GM19239 (cell line): ENCODE measurements at regions not wholly inside any gene's neighbourhood (a gene's known extent, or its start where the extent isn't known, plus 50 kb on each side); places are given as distances from the start of the nearest gene placed in this dataset.

Experiments used
- DNase-seq: peaks from one replicate; pipeline ENCODE4 v3.0.0; 2011; ENCODE audit warnings: low spot score; ENCODE audit not compliant: insufficient read length
- FAIRE-seq: peaks from 2 replicates; lab custom pipeline; 2011; peaks lifted over from hg19 to GRCh38; lab: Jason Lieb, UNC

- DNase-seq: no peak
Observed at GRCh38 chr13:76049376-76049746, 413.2 kb downstream of the LMO7 start.

DNA sequence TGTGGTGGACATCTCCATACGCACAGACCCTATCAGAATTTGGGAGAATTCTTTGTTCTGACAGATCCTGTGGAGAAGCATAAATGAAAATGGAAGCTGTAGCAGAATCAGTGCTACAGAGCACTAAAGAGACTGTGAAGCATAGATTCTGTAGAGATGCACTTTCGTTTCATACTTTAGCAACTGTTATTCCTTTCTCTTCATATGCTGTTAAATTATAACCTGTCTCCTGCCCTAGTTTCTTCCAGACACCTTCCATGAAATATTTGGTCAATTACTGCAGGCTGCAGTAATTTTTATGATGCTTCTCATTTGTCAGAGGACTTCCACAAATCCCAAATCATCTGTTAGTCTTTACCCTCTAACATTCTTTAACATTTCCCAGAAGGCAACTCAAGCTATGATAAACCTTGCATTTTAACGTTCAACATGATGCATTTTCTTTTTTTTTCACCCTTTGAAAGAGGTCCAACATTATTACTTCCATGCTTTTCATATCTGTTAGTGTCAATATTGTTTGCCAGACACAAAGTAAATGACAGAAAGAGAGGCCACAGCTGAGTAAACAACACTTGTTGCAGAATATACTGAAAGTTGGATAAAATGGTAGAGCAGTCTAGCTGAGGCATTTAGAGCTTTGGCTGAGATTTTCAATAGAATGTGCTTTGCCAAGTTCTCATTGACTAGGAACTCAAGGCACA lies 412.7 kb downstream of the LMO7 start:
- FAIRE-seq (no peak), DNase-seq (no peak)

More at GRCh38 chr13:76049376-76049746, 413.2 kb downstream of the LMO7 start:
- no peak for FAIRE-seq

- no peak for DNase-seq
Observed at GRCh38 chr13:76048131-76048530, 412.0 kb downstream of the LMO7 start.

DNA sequence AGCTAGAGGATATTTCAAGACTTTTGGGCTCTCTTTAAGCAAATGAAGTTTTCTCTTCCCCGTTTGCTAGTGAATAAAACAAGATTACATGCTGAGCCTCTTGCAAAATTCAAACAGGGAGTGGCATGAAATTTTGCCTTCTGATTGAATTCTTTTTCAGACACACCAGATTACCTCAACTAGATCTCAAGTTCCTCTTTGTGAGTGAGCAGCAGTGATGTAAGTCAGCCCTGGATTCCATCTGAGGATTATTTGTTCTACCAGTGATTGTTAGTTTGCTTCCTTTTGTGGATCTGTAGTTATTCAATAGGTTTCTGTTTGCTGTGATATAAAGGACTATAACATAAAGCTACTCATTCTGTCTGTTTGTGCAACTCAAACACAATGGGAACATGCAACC lies 407.7 kb downstream of the LMO7 start:
- no peak for DNase-seq
- peak; percentile 64 for FAIRE-seq

More at GRCh38 chr13:76048131-76048530, 412.0 kb downstream of the LMO7 start:
- no peak for FAIRE-seq

GRCh38 chr13:76038920-76039716 lies 403.0 kb downstream of the LMO7 start:
- no peak for DNase-seq
- FAIRE-seq: no peak

- DNase-seq (no peak), FAIRE-seq (no peak)
Observed at GRCh38 chr13:76036176-76036575, 400.0 kb downstream of the LMO7 start.

DNA sequence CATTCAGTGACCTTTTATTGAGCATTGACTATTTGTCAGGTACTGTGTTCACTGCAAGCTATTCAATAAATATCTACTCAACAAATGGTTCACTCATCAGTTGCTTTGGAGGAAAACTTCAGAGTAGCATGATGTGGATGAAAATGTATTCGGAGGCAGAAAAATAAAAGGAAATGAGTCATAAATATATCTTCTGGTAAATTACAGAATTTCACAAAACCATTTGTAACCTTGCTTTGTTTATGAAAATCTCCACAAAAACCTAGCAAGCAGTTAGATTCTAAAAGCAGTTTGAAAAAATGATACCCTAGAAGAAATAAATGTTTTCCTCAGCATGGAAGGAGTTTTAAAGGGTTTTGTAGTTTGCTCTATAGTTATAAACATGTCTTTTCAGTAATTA lies 399.6 kb downstream of the LMO7 start:
- no peak for FAIRE-seq

DNA sequence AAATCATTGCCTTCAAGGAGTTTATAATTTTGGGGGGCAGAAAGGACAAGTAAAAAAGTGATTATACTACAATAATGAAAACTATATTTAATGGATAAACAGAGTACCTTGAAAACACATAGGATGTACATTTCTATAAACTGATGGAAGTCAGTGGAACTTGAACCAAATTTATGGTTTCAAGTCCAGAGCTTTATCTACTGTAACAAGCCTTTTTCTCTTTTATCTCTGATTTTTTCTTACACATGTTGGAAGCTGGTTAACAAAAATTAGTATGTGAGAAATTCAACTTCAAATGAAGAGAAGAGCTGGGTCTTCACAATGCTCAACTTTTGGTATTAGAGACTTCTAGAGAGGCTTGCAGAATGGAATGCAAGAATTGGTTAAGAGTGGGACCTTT lies 393.6 kb downstream of the LMO7 start:
- FAIRE-seq: no peak
- DNase-seq: no peak

More for the DNA sequence above, 399.6 kb downstream of the LMO7 start:
- DNase-seq: no peak

DNA sequence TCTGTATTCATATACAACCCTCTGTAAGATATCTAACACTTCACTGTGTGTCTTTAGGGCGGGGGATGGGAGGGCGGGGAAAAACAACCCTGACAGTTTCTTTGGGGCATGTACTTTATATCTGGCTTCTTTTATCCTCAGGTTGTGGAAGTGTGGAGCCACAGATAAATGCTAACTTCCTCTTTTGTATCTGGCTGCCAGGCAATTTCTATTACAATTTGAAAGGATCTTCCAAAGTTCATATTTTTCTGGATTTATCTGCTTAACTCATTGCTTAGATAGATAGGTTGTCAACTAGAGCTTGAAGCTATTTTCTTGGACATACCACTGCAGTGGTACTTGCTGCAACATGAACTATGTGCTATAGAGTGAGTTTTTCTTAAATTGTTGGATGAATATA lies 393.0 kb downstream of the LMO7 start:
- DNase-seq (no peak), FAIRE-seq (no peak)

- DNase-seq: no peak
- no peak for FAIRE-seq
Observed at GRCh38 chr13:76027131-76027530, 391.0 kb downstream of the LMO7 start.

DNA sequence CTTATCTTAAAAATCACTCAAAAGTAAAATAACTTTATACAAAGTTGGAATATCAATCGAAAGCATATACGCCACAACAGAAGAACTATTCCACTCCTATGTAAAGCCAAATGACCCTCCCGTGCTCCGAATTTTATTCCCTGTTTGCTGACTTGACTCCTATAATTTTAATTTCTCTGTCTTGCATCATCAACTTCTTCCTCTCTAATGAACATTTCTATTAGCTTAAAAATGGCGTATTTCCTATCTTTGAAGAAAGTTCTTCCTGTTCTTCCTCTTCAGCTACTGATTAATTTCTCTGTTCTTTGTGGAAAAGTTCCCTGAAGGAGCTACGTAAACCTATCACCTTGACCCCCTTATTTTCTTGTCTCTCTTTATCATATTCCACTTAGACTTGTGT lies 389.3 kb downstream of the LMO7 start:
- no peak for DNase-seq
- no peak for FAIRE-seq

GRCh38 chr13:76024151-76024550 lies 388.0 kb downstream of the LMO7 start:
- DNase-seq: no peak
- no peak for FAIRE-seq

- no peak for DNase-seq
- FAIRE-seq: no peak
Observed at GRCh38 chr13:76023652-76024051, 387.5 kb downstream of the LMO7 start.

DNA sequence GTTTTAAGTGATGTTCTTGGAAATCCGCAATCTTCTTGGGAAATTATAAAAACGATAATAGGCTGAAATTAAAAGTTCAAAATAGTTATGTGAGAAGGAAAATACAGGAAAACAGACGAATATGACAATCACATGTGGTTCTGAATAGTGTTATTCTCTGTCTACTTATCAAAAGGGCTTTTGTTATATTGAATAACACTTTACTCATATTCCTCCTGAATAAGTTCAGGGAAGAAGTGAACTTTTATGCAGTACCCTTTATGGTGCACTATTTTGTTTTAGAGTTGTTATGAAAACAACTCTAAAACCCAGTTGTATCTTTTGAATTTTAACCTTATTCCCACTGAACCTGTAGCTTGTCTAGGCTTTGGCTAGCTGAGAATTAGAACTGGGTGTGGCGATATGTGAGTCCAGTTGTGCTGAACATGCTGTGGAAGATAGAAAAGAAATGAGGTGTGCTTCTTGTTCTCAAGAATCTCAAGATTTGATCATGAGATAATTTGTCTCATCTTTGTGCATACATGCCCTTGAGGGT lies 384.4 kb downstream of the LMO7 start:
- DNase-seq: no peak
- FAIRE-seq: no peak

- no peak for DNase-seq
- no peak for FAIRE-seq
Observed at GRCh38 chr13:76019421-76020044, 383.4 kb downstream of the LMO7 start.

DNA sequence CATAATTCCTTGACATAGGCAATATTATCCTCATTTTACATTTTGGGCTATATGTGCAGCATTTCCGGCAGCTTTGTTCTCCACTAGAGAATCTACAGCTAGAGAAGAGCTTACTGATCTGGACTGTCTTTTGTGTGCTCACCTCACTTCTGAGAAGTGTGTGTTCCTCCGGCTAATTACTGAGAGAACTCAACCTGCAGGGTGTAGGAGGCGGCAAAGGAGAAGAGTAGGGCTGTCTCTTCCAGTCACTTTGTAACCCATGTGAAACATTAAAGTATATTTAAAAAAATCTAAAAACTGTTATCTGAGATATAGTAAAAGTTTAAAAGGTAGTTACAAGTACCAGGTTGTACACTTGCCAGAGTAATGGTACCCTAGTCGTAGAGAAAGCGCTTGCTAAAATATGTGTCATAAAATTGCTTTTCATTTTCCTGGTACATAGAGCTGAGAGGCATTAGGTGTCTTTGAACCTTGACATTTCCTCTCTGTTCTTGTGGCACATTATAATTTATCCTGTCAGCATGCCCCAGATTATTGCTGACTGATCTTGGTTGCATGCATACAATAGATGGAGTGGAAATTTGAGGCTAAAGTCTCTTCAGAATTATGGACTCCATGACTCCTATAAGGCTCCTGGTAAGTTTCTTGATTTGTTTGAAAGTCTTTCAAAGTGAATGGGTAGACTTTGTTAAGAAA lies 381.9 kb downstream of the LMO7 start:
- FAIRE-seq (no peak), DNase-seq (no peak)

GRCh38 chr13:76016799-76017400 lies 380.8 kb downstream of the LMO7 start:
- DNase-seq (no peak), FAIRE-seq (peak; percentile 56)

DNA sequence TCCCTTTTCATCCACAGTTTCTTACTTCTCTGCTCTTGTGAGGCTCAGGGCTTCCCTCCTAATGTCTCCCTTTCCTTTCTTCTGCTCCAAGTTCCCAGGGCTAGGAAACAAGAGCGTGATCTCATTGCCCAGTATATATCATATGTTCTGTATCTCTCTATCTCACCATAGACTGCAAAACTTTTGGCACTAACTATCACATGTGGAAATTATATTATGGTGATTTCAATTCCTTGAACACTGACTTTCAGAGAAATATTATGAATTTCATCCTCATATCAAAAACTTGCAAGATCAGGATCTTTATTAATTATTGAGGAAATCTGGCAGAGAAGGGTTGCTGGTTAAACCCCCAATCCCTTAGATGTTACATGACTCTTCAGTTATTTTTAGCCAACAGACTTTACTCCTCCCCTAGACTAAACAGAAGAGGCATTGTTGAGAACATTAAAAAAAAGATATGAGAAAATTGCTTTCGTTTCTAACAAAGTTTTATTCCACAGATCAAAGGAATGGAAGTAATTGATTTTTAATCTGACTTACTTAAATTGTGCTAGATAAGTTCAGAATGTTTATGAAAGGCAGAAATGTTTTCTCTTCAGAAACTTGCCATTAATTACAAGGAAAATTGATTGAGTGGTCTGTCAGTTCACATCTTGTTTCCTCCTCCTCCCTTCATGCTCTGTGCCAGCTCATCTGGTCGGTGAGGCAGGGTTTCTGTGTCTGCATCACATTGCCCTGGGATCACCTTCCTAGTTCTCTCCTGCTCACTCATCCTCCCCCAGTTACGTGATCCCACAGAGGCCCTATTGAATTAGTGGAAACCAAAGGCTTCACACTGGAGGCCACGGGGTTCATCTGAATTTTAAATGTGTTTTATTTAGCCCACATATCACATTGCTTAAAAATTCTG lies 378.5 kb downstream of the LMO7 start:
- FAIRE-seq (no peak), DNase-seq (no peak)
